Fibroblast of pulmonary artery (primary cell): ENCODE measurements at regions not wholly inside any gene's neighbourhood (a gene's known extent, or its start where the extent isn't known, plus 50 kb on each side); places are given as distances from the start of the nearest gene placed in this dataset.
A peak's percentile ranks its signal among the peaks of the same experiment; 100 is the strongest.

Experiments used
- DNase-seq: peaks from one replicate; pipeline ENCODE4 v3.0.0-alpha.2; 2010; ENCODE audit warnings: low read depth
- H3K4me3 ChIP-seq: replicated peaks from 2 replicates; pipeline ENCODE4 v1.5.1; 2011; ENCODE audit warnings: low read depth, mild to moderate bottlenecking, control low read depth, low read length, moderate library complexity
- CTCF ChIP-seq: IDR thresholded peaks from 2 replicates; pipeline ENCODE4 v1.5.1; 2011; ENCODE audit warnings: mild to moderate bottlenecking, control low read depth, low read length, inconsistent platforms; ENCODE audit errors: missing control alignments

DNA sequence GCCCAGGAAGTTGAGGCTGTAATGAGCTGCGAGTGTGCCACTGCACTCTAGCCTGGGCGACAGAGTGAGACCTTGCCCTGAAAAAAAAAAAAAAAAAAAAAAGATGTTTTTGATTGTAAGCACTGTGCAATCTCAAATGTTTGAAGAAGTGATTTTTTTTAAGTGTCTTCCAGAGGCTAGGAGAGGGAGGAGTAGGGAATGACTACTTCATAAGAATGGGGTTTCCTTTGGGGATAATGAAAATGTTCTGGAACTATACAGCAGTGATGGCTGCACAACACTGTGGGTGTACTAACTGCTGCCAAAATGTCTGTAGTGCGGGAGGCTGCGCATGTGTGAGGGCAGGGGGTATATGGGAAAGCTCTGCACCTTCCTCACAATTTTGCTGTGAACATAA is 83.7 kb downstream of the MCFD2 start:
- no peak for DNase-seq
- no peak for TF ChIP-seq CTCF
- H3K4me3 ChIP-seq, result no peak overlapping the region

DNA sequence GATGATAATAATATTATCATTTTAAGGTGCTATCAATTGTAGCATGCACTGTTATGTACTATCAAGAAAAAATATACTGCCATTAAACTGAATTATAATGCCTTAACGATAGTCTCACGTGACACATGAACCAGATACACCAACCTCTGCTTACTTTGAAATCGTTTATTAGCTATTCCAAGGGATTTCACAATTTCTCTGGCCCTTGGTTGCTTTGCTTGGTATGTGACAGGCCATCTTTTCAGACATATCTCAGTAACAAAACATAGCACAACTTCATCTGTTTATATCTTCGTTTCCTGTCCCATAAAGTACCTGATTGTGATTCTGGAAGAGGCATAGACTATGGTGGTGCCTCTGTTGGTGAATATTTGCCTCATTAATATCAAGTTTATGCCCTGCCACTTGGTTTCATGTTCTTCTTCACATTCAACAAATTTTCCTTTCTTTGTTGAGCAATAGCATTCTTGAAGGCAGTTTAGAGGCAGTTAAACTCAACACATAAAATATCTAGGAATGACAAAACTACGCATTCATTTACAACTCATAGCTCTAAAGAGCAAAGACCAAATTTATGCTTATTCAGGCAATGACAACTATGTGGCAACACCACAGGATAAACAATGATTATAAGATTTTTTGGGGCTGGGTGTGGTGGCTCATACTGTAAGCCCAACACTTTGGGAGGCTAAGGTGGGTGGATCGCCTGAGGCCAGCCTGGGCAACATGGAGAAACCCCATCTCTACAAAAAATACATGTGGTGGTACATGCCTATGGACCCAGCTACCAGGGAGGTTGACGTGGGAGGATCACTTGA is 84.3 kb downstream of the MCFD2 start:
- DNase-seq, result peak; percentile 45
- no peak overlapping the region for H3K4me3 ChIP-seq
- no peak for TF ChIP-seq CTCF

DNA sequence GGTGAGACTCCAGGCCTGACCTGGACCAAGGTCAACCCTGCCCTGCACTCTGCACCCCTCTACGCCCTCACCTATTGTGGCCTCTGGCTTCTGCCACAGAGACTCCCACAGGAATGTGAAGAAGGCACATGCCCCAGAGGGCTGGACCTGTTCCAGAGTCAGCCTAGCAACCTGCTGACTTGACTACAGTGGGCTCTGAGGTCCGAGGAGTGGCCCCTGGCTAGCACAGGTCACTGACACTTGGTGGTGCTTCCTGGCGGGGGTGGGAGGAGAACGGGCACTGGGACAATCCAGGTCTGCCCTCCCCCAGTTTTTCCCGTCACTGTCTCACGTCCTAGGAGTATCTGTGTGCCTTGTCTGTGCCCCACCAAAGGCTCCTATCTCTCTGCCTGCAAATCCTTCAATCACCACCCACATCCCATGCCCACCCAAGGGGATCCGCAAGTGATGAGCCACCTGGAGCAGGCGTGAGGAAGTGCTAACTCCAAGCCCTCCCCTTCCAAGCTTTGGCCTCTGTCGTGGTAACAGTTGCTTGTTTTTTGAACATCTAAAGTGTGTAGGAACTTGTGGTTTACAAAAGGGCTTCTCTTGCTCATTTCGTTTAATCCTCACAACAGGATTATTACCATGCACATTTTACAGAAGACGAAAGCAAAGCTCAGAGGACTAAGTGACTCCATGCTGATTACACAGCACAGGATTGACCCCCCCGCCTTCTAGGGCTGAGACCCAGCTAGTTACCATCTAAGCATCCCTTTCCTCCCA is 86.2 kb downstream of the MCFD2 start:
- no peak for DNase-seq
- no peak overlapping the region for H3K4me3 ChIP-seq
- no peak for TF ChIP-seq CTCF

DNA sequence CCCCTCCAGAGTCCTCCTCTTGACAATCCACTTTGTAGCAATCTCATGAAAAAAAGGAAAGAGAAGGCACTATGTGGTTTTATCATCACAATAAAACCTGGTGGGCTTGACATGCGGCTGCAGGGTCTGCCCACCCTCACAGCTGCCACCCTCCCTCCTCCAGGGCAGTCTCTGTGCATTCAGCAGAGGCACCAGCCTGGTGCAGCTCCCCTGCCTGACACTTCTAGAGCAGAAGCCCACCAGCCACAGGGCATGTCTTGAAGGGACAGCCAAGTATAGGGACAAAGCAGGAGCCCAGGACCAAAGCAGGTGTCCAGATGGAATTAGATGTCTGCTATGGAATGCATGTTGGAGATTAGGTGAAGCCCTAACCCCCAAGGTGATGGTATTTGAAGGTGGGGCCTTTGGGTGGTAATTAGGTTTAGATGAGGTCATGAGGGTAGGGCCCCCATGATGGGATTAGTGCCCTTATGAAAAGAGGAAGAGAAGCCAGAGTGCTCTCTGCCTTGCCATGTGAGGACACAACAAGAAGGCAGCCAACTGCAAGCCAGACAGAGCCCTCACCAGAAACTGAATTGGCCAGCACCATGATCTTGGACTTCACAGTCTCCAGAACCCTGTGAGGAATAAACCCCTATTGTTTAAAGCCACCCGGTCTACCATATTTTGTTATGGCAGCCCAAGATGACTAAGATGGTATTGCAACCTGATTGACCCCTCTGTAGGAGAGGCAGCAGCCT is 86.9 kb downstream of the MCFD2 start:
- no peak for TF ChIP-seq CTCF
- no peak for DNase-seq
- no peak overlapping the region for H3K4me3 ChIP-seq

GRCh38 chr2:46828135-46828438 is 87.5 kb downstream of the MCFD2 start:
- no peak for TF ChIP-seq CTCF
- H3K4me3 ChIP-seq, result no peak overlapping the region
- DNase-seq, result no peak

DNA sequence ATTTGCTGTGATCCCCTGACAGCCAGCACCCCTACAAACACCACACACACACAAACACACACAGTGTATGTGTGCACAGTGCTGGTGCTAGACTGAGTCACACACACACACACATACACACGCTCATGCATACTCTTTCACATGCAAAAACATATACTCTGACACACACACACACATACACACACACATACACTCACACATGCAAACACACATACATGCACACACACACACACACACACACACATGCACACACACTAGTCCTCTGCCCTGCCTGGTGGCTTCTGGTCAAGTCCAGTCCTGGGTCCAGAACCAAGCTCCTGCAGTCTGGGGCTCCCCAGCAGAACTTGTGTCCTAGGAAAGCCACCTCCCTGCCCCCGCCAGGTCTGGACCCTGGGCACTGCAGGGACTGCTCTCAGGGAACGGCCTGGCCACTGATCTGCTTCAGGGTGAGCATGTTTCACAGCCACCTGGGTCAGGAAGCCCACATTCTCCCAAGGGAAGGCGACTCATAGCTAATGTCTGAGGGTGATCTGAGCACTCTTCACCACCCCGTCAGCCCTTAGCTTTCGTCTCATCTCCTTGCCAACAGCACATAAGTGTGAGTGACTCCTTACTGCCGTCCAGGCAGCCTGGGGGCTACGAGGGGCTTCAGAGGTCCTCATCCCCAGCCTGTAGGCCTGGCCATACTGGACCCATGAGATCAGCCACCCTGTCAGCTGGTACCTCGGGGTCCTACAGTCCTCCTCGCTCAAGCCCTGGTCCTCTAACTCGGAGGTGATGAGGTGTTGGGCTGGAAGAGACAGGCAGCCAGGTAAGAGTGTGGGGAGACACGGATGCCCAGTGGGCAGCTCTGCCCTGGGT is 88.1 kb downstream of the MCFD2 start:
- peak; percentile 60 for DNase-seq
- TF ChIP-seq CTCF, result no peak

More for the DNA sequence above, 88.1 kb downstream of the MCFD2 start:
- no peak overlapping the region for H3K4me3 ChIP-seq
